ENCODE measurements at regions not wholly inside any gene's neighbourhood (a gene's known extent, or its start where the extent isn't known, plus 50 kb on each side); places are given as distances from the start of the nearest gene placed in this dataset.

DNA sequence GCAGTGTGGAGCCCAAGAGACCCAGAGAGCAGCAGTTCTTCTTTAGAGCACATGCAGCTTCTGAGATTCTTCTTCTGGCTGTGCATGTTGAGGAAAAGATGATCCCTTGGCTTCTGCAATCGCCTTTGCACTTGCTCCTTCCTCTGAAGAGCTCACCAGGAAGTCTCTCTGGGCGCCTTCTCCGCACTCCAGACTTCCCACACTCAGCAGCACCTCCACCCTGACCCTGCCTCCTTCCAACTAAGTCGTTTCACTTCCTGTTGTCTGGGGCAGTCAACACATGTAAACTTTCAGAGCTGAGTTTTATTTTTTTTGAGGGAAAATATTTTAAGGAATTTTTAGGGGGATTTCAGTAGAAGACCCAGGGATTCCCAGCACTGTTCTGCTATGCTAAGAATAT lies 73.4 kb upstream of the F3 start:
- DNase-seq = no peak

GRCh38 chr1:94614168-94614815 lies 72.7 kb upstream of the F3 start:
- DNase-seq = no peak

- no peak for DNase-seq
These were observed 71.1 kb upstream of the F3 start for GRCh38 chr1:94612525-94613204.

DNA sequence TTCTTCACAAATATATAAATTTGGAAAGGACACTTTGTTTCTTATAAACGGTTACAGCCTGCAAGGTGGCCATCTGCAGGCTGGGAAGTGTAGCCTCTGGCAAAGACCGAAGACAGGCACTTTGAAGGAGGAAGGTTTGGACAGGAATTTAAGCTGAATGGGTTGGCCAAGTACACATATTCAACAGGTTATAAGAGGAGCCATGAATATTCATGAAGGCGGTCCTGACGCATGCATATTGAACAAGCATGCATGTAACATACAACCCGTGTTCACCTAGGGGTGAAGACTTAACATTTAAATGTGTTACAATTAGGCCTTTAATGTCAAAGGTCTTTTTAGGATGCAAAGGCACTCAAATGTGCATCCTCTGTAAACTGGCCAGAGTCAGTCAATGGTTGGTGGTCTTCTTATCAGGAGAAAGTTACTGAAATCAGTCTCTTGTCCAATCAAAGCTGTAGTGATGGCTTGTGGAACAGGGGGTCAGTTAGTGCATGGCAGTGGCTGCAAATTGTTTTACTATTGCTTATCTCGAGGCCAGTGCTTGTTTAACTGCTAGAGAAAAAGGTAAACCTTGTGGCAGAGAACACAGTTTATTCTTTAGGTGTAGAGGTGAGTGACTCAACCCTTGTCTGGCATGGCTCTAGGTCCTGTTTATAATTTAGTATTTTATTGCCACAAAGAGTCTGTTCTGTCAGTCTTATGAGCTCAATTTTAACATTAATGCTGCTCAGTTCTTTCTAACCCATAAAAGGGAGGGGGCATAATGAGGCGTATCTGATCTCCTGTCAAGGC lies 70.3 kb upstream of the F3 start:
- DNase-seq = no peak

DNA sequence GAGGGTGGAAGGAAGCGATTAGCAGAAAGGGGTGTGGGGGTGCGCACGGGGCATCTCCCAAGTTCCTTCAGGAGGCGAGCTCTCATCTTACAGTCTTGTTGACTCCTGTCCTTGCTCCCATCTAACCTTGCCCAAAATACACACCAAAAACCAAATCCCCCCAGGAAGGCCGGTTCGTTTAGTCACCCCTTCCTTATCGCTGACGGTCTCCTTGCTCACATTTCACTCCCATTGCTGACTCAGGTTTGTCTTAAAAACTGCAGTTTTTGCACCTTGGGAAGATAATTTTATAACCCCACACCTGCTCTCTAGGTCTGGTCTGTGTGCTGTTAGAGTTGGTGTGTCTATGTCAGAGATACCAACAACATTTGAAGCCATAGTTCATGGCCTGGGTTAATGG lies 68.1 kb upstream of the F3 start:
- DNase-seq = no peak

DNA sequence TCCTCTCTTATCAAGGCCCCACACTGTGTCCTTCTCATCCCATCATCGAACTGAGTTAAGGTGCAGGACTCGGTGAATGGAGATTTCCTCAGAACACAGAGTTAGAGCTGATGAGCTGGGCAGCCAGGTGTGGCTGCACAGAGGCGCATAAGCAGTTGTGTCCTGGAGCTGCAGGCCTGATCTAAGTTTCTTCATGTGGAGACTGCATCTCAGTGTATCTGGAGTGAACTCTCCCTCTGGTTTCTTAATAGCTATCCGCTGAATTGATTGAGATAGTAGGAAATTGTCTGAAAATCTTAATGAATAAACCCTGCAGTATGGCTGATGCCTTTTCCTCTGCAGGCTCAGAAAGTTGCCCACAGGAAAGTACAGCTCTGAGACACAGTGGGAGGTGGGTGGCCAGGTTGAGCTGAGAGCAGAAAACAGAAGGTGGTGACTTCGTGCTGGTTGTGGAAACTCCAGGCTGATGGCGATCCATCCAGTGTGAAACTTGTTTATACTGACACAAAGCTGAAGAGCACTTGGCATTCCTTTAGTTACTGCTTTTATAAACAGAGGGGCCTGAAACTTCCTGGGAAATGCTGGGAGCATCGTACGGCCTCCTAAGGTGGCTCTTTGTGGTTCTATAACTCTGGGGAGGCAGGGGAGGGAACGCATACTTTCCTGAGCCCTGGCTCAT lies 67.4 kb upstream of the F3 start:
- DNase-seq = no peak

- DNase-seq = no peak
These were observed 66.7 kb upstream of the F3 start for GRCh38 chr1:94608142-94608851.

DNA sequence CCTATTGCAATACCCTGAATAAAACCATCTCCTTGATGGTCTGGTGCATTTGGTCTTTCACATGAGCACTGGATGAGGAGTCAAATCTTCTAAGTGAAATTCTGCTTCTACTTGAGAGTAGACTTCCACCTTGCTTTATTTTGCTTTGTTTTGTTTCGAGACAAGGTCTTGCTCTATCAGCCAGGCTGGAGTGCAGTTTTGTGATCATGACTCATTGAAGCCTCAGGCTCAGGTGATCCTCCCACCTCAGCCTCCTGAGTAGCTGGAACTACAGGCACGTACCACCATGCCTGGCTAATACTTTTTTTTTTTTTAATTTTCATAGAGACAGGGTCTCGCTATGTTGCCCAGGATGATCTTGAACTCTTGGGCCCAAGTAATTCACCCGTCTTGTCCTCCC lies 65.8 kb upstream of the F3 start:
- no peak for DNase-seq

DNA sequence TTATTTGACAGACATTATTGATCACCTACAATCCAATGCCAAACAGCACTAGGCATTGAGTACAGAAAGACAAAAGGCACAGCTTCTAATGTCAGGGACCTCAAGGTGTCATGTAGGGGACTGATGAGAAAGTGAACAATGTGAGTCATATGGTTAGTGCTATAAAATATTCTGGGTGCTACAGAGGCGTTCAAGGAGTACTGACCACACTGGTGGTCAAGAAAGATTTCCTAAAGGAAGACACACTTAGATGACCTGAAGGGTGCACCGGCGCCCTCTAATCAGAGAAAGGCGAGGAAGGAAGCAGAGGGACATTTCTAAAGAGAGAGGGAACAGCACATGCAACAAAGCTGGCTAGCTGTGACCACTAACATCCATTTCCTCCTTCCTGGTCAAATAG lies 64.9 kb upstream of the F3 start:
- DNase-seq = no peak

GRCh38 chr1:94603663-94604062 lies 62.1 kb upstream of the F3 start:
- DNase-seq = no peak

DNA sequence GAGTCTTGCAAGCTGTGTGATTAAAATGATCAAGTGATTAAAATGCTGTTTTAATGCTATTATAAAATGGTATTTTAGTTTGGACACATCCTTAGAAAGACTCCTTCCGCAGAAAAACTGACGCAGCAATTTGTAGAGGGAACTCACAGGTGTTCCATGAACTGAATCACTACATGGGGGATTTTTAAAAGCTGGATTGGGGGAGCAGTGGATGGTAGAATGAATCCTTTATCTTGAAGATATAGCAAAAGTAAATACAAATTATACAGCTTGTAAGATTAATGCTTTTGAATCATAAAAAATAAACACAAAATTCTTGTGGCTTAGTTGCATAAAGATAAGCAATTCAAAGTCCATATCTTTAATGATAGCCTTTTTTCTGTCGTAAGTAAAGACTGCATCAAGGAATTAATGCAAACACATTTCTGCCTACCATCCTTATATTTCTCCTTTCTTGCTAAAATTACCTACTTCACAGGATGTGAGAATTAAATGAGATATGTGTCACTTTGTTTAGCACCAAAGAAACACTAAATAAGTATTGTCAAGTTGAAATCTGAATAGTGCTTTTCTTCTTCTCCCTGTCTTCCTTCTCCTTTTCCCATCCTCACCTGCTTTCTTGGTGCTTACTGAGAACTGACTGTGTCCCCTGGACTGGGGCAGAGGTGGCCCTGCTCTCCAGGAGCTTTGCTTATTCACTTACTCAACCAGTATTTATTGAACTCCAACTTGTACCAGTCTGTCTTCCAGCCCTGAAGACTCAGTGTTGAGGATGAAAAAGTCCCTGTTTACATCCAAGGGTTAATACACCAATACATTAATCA lies 61.5 kb upstream of the F3 start:
- no peak for DNase-seq

DNA sequence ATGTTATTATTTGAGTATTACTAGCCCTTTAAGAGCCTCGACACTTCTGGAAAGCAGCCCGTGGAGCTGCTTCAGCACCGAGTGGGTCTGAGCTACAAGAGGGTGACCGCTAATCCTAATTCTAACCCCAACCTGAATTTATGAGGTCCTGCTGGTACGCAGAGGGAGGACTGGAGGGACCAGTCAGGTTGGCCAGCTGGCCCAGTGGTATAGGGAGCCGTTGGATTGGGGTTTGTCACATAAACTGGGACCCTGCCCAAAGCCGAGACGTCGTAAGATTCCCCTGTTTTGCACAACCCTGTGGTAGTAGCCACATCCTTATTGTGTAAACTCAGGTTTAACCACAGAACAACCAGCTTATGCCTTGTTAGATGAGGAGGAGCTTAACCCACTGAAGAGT lies 60.8 kb upstream of the F3 start:
- no peak for DNase-seq

DNA sequence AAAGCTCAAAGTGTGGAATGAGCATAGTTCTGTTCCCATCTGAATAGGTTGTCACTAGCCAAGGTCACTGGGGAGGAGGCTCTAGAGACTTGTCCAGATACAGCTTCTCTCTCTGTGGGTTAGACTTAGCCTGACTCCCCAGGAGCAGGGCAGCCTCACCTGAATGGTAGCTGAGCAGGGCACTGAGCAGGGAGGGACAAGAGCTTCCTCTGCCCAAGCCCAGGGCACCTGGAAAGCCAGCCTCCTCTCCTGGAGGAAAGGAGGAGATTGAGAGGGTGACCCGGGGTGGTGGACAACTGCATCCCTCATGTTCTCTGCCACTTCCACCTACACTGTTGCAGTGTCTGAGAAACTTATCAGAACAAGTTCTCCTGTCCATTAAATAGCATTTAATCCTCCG lies 59.0 kb upstream of the F3 start:
- no peak for DNase-seq

DNA sequence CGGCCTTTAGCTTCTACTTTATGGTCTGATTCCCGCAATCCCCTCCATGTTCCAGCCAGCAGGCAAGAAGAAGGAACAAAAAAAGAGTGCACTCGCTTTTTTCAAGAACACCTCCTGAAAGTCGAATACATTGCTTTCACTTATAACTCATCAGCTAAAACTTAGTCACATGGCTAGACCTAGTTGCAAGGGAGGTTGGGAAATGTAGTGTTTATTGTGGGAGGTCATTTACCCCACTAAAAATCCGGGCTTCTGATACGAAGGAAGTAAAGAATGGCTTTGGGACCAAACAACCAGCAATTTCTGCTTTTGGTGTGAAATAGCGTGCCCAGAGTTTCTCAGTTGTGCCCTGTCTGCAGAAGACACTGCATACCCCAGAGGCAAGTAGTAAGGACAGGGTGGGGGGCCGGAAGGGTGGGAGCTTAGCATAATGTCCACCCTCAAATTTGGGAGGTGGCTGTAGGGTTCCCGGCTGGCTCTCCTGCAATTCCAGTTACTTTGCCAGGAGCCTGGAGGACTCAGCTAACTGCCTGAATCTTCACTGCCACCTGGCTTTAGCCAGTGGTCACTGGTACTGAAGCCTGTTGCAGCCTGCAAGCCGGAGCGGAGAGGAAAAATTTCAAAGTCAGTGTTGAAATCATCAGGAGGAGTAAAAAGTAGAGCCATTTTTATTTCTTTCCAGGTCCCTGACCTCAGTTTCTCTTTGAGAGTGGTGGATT lies 57.7 kb upstream of the F3 start:
- DNase-seq = no peak

DNA sequence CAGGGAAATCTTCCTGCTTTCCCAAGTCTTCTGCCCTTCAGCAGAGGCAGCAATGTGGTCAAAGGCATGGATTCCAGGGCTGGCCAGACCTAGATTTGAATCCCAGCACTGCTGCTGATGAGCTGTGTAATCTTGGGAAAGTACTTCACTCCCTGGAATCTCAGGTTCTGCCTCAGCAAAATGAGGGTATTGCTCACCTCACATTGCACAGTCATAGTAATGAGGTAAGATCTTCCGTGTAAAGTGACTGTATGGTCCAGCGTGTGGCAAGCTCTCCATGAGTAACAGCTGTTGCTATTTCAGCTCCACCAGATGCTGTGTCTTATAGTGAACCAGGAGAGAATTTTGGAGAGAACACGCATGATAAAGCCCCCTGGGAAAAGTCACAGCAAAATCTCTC lies 56.1 kb upstream of the F3 start:
- no peak for DNase-seq

DNA sequence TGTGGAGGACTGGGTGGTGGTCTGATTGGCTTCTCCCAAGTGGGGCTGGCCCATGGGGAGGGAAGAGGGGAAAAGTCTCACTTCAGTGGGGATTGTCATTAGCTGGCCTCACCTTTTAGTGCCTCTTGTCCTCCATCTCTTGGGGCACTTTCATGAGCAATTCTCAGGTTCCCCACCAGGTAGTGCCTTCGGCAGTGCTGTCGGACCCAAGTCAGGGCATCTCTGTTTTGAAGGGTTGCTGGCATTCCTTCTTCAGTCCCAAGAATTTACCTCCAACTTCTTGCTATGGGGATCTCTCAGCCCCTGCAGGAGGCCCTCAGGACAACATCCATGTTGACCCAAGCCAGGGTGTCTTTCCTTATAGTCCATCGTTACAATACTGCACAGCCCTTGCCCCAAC lies 54.7 kb upstream of the F3 start:
- no peak for DNase-seq

- no peak for DNase-seq
These were observed 54.1 kb upstream of the F3 start for GRCh38 chr1:94595658-94596057.

DNA sequence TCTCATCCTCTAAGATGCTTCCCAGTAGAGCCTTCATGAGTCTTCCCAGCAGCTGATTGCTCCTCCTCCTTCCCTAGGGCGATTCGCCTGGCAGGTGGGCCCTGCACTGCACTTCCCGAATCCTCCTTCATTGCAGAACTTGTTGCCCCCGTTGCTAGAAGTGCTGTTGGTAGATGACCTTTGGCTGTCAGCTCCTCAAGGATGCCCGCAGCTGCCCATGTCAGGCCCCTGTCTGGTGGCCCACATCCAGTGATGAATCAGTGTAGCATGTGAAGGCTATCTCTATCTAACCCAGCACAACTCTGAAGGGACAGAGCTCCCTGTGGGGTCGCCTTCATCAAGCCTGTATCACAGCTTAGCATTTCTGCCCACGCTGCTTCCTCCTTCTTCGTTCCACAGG lies 52.1 kb upstream of the F3 start:
- no peak for DNase-seq

- no peak for DNase-seq
These were observed 51.0 kb upstream of the F3 start for GRCh38 chr1:94592571-94592920.

GRCh38 chr1:94591823-94592570 lies 50.4 kb upstream of the F3 start:
- no peak for DNase-seq
